ENCODE measurements at regions not wholly inside any gene's neighbourhood (a gene's known extent, or its start where the extent isn't known, plus 50 kb on each side); places are given as distances from the start of the nearest gene placed in this dataset.

GRCh38 chr15:23806980-23807379, 119.9 kb upstream of the NDN start:
- Mint-ChIP-seq H3K4me3 (ENCODE audit: unreplicated experiment) (no peak overlapping the region), H3K9me3 (ENCODE audit: unreplicated experiment) (peaks cover 29% of the 10 kb centered on the region), H3K36me3 (ENCODE audit: insufficient read depth, unreplicated experiment) (no peaks in the 10 kb centered on the region), H3K4me1 (ENCODE audit: insufficient read depth, unreplicated experiment) (no peaks in the 10 kb centered on the region), H3K27ac (ENCODE audit: low read depth, unreplicated experiment) (no peak overlapping the region), H3K27me3 (ENCODE audit: insufficient read depth, unreplicated experiment) (no peaks in the 10 kb centered on the region)
- no peak for DNase-seq (ENCODE audit: unreplicated experiment)
- no TSS peak for BruUV-seq (replicated peaks)
- CTCF ChIA-PET, result no interaction called here
- POLR2A ChIA-PET, result no interaction called here
- no peak for TF ChIP-seq CTCF (IDR thresholded peaks at IDR 0.05; ENCODE audit: unreplicated experiment)
- intact Hi-C loops (cut with micrococcal nuclease), result no loop called here

DNA sequence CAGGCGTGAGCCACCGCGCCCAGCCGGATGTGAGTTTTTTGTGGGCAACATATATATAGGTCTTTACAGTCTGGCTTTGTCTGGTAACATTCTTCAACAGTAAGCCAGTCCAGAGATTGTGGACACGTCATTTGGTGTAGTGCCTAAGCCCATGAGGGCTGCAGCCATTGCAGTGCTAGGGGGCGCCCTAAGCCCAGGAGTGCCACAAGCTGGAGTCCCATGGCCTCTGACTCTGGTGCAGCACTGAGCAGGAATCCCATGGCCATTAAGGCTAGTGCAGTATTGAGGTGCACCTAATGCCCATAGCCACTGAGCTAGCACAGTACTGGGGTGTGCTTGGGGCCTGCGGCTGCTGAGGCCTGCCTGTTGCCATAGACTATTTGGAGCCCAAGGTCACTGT, 136.4 kb upstream of the NDN start:
- Mint-ChIP-seq H3K36me3 (ENCODE audit: insufficient read depth, unreplicated experiment) (no peaks in the 10 kb centered on the region), H3K27ac (ENCODE audit: low read depth, unreplicated experiment) (no peak overlapping the region), H3K27me3 (ENCODE audit: insufficient read depth, unreplicated experiment) (no peaks in the 10 kb centered on the region), H3K4me1 (ENCODE audit: insufficient read depth, unreplicated experiment) (no peaks in the 10 kb centered on the region), H3K9me3 (ENCODE audit: unreplicated experiment) (peaks cover 43% of the 10 kb centered on the region), H3K4me3 (ENCODE audit: unreplicated experiment) (no peak overlapping the region)
- no TSS peak for BruUV-seq (replicated peaks)
- intact Hi-C loops (cut with micrococcal nuclease), result no loop called here
- no peak for TF ChIP-seq CTCF (IDR thresholded peaks at IDR 0.05; ENCODE audit: unreplicated experiment)
- ChIA-PET CTCF (no interaction called here), POLR2A (no interaction called here)
- no peak for DNase-seq (ENCODE audit: unreplicated experiment)

DNA sequence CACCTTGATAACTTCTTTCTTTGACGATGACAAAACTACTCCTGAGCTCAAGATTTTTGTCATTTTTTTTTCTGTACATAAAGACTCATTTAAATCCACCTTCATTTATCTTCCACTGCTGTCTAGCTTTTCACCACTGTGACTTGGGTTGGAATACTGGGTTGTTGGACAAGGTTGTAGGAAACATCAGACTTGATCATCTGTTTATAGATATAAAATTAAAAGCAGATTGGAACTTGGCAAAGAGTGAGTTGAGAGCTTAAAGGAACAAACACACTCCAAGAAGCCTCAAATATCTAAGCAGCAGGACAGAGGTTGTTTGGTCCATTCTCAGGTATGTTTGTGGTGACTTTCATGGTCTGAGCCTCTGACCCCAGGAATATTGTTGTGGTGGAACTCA, 141.7 kb upstream of the NDN start:
- BruUV-seq (replicated peaks), result no TSS peak
- no peaks in the 10 kb centered on the region for H3K36me3 Mint-ChIP-seq (ENCODE audit: insufficient read depth, unreplicated experiment)
- no peak overlapping the region for H3K4me3 Mint-ChIP-seq (ENCODE audit: unreplicated experiment)
- ChIA-PET CTCF (interaction anchor here (0.6 to 1.2 kb wide), 2 partner anchors 49 to 929 kb away, joined by 3 to 5 read pairs; no protein-coding TSS in a partner anchor), POLR2A (interaction anchor here (0.6 kb wide), 1 partner anchor 1008 kb away, joined by 3 read pairs; no protein-coding TSS in a partner anchor)
- TF ChIP-seq CTCF (IDR thresholded peaks at IDR 0.05; ENCODE audit: unreplicated experiment), result no peak
- H3K27ac Mint-ChIP-seq (ENCODE audit: low read depth, unreplicated experiment), result no peak overlapping the region
- peaks cover 29% of the 10 kb centered on the region for H3K9me3 Mint-ChIP-seq (ENCODE audit: unreplicated experiment)
- H3K27me3 Mint-ChIP-seq (ENCODE audit: insufficient read depth, unreplicated experiment), result no peaks in the 10 kb centered on the region
- intact Hi-C loops (cut with micrococcal nuclease), result no loop called here
- no peaks in the 10 kb centered on the region for H3K4me1 Mint-ChIP-seq (ENCODE audit: insufficient read depth, unreplicated experiment)
- DNase-seq (ENCODE audit: unreplicated experiment), result no peak

DNA sequence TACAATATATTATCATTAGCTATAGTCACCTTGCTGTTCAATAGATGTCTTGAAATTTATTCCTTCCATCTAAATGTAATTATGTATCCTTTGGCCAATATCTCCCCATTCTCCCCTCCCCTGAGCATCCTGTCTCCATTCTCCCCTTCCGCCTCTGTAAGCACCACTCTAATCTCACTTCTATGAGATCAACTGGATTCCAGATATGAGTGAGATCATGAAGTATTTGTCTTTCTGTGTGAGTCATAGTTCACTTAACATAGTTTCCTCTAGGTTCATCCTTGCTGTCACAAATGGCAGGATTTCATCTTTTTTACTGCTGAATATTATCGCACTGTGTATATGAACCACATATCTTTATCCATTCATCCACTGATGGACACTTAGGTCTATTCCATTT, 148.8 kb upstream of the NDN start:
- Mint-ChIP-seq H3K27ac (ENCODE audit: low read depth, unreplicated experiment) (no peak overlapping the region), H3K36me3 (ENCODE audit: insufficient read depth, unreplicated experiment) (no peaks in the 10 kb centered on the region), H3K27me3 (ENCODE audit: insufficient read depth, unreplicated experiment) (no peaks in the 10 kb centered on the region), H3K9me3 (ENCODE audit: unreplicated experiment) (peaks cover 32% of the 10 kb centered on the region), H3K4me3 (ENCODE audit: unreplicated experiment) (no peak overlapping the region), H3K4me1 (ENCODE audit: insufficient read depth, unreplicated experiment) (no peaks in the 10 kb centered on the region)
- intact Hi-C loops (cut with micrococcal nuclease), result no loop called here
- no peak for TF ChIP-seq CTCF (IDR thresholded peaks at IDR 0.05; ENCODE audit: unreplicated experiment)
- ChIA-PET POLR2A (no interaction called here), CTCF (no interaction called here)
- no TSS peak for BruUV-seq (replicated peaks)
- no peak for DNase-seq (ENCODE audit: unreplicated experiment)
